Retina (tissue), 1 donor: ENCODE measurements at regions not wholly inside any gene's neighbourhood (a gene's known extent, or its start where the extent isn't known, plus 50 kb on each side); places are given as distances from the start of the nearest gene placed in this dataset.
A peak's percentile ranks its signal among the peaks of the same experiment; 100 is the strongest.
"Not testable (repeated sequence)": the region's sequence is repeated elsewhere in the genome, so short reads cannot be mapped to it uniquely, and the experiment has no call there.

Experiments
- DNase-seq: peaks from one replicate; pipeline ENCODE4 v3.0.0-alpha.2; 2016

- DNase-seq: no peak
Measured at GRCh38 chr19:31075146-31075655, 274.0 kb downstream of the TSHZ3 start.

GRCh38 chr19:31074199-31075125, 274.8 kb downstream of the TSHZ3 start:
- peak; percentile 32 for DNase-seq

GRCh38 chr19:31073485-31074198, 275.6 kb downstream of the TSHZ3 start:
- DNase-seq: peak; percentile 30

GRCh38 chr19:31072451-31072850, 276.8 kb downstream of the TSHZ3 start:
- no peak for DNase-seq

GRCh38 chr19:31071136-31071855, 277.9 kb downstream of the TSHZ3 start:
- DNase-seq: no peak

GRCh38 chr19:31070146-31071065, 278.8 kb downstream of the TSHZ3 start:
- DNase-seq: peak; percentile 32

- no peak for DNase-seq
Measured at GRCh38 chr19:31068268-31068667, 281.0 kb downstream of the TSHZ3 start.

GRCh38 chr19:31066385-31066784, 282.9 kb downstream of the TSHZ3 start:
- no peak for DNase-seq

GRCh38 chr19:31064491-31064890, 284.7 kb downstream of the TSHZ3 start:
- no peak for DNase-seq

GRCh38 chr19:31058676-31059340, 290.4 kb downstream of the TSHZ3 start:
- DNase-seq: no peak

- no peak for DNase-seq
Measured at GRCh38 chr19:31057476-31057875, 291.8 kb downstream of the TSHZ3 start.

- no peak for DNase-seq
Measured at GRCh38 chr19:31055454-31055853, 293.8 kb downstream of the TSHZ3 start.

GRCh38 chr19:31054430-31054829, 294.8 kb downstream of the TSHZ3 start:
- DNase-seq: no peak

- DNase-seq: no peak
Measured at GRCh38 chr19:31049431-31049830, 299.8 kb downstream of the TSHZ3 start.

GRCh38 chr19:31046024-31046423, 303.2 kb downstream of the TSHZ3 start:
- no peak for DNase-seq

- DNase-seq: no peak
Measured at GRCh38 chr19:31041461-31041860, 307.8 kb downstream of the TSHZ3 start.

GRCh38 chr19:31039151-31039550, 310.1 kb downstream of the TSHZ3 start:
- DNase-seq: no peak

- no peak for DNase-seq
Measured at GRCh38 chr19:31037286-31037980, 311.8 kb downstream of the TSHZ3 start.

GRCh38 chr19:31031455-31031854, 317.8 kb downstream of the TSHZ3 start:
- DNase-seq: not testable (repeated sequence)

GRCh38 chr19:31023038-31023437, 326.2 kb downstream of the TSHZ3 start:
- DNase-seq: no peak

GRCh38 chr19:31018936-31019335, 330.3 kb downstream of the TSHZ3 start:
- no peak for DNase-seq
